ENCODE measurements at regions not wholly inside any gene's neighbourhood (a gene's known extent, or its start where the extent isn't known, plus 50 kb on each side); places are given as distances from the start of the nearest gene placed in this dataset.

DNA sequence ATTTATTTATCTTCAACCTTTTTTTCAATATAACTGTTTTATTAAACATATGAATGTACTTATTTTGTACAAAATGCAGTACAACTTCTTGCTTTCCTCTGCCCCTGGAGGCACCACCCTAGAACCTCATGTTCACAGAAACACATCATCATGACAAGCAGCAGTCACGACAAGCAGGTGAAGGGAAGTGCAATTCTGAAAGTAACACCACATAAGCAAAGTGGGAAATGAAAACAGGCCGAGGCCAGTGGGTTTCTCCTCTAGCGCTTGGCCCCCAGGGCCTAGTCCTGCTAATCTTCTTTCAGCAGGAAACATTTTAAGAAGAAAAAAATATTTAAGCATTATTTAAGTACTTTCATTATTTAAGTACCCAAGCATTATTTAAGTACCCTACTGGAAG, 598.1 kb downstream of the SH2D4B start:
- TF ChIP-seq, protein P1, sequence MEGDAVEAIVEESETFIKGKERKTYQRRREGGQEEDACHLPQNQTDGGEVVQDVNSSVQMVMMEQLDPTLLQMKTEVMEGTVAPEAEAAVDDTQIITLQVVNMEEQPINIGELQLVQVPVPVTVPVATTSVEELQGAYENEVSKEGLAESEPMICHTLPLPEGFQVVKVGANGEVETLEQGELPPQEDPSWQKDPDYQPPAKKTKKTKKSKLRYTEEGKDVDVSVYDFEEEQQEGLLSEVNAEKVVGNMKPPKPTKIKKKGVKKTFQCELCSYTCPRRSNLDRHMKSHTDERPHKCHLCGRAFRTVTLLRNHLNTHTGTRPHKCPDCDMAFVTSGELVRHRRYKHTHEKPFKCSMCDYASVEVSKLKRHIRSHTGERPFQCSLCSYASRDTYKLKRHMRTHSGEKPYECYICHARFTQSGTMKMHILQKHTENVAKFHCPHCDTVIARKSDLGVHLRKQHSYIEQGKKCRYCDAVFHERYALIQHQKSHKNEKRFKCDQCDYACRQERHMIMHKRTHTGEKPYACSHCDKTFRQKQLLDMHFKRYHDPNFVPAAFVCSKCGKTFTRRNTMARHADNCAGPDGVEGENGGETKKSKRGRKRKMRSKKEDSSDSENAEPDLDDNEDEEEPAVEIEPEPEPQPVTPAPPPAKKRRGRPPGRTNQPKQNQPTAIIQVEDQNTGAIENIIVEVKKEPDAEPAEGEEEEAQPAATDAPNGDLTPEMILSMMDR (conservative IDR thresholded peaks at IDR 0.05; ENCODE audit: low read depth, low read length): no peak
- no peak for TF ChIP-seq EZH2 (IDR thresholded peaks at IDR 0.05; ENCODE audit: borderline replicate concordance, low read depth, low read length, poor library complexity, severe bottlenecking)

All from A673 (cell line).